ENCODE measurements at regions not wholly inside any gene's neighbourhood (a gene's known extent, or its start where the extent isn't known, plus 50 kb on each side); places are given as distances from the start of the nearest gene placed in this dataset.
"Not testable (repeated sequence)": the region's sequence is repeated elsewhere in the genome, so short reads cannot be mapped to it uniquely, and the experiment has no call there.

DNA sequence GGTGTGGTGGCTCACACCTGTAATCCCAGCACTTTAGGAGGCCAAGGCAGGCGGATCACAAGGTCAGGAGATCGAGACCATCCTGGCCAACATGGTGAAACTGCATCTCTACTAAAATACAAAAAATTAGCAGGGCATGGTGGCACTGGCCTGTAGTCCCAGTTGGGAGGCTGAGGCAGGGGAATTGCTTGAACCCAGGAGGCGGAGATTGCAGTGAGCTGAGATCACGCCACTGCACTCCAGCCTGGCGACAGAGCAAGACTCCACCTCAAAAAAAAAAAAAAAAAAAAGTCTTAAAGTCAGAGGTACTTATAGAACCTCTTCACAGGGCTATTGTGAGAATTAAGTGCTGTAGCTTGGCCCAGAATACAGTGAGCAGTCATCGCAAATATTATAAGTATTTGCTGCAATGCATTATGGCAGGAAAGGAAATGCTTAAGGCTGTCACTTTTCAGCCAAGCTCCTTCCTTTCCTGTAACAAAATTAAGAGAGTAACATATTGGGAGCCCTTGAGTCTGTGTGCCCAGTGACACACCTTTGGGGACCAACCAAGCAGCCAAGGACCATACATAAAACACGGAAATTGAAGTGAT, 110.9 kb upstream of the HAND1 start:
- DNase-seq (ENCODE audit: low read depth in 2 of 2): not testable (repeated sequence)

DNA sequence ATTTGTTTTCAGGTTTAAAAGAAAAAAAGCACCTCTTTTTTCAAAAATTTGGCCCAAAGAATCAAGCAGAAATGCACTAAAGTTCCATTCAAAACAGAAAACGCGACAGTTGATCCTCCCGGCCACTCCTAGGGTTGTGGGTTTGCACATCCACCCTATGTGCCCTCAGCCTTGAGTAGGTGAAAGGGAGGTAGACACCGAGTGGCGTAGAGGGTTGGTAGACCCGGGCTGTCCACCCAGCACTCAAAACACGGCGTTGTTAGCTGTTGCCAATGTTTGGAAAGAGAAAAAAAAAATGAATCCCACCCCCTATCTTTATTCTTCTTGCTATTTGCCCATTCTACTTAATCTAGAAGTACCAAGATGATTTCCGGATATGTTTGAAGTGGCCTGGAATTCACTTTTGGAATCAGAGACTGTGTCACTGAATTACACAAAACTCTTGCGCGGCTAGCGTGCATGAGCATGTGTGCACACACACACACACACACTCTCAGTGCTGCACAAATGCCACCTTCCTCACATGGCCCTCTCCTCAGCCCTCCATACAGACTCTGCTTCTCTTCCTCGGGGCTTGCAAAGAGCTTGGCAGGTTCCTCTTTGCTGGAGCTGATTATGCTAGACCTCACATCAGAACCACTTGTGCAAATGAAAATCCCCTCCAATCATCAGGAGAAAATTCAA, 110.2 kb upstream of the HAND1 start:
- DNase-seq (ENCODE audit: low read depth in 2 of 2): no peak

DNA sequence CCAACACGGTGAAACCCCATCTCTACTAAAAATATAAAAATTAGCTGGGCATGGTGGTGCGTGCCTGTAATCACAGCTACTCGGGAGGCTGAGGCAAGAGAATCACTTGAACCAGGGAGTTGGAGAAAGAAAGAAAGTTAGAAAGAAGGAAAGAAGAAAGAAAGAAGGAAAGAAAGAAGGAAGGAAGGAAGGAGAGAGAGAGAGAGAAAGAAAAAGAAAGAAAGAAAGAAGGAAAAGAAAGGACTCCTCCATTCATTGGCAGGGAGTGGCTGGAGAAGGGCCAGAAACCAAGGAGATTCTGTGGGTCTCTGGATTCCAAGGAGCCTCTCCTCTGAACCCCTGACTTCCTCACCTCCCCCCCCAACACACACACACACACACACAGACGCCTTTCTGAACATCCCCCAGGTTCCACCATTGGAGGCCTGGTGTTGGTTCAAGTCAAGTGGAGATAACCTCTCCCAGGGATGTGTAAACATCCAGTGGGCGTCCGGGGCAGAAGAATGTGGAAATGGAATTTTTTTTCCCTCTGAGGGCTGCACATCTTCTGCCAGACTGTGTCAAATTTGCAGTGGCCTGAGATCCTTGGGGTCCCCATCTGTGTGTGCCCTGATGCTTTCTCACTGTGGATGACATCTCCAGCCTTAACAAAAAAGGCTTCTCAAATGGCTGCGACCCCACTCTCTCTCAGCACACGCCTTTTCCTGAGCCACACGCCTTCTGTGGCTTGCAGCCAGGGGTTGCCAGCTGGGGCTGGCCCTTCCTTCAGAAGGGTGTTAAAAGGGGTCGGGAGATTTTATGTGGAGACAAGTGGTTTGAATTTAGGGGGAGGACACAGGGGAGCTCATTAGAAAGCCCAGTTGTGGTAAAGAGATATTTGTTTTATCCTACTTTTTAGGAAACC, 109.3 kb upstream of the HAND1 start:
- DNase-seq (ENCODE audit: low read depth in 2 of 2): no peak

DNA sequence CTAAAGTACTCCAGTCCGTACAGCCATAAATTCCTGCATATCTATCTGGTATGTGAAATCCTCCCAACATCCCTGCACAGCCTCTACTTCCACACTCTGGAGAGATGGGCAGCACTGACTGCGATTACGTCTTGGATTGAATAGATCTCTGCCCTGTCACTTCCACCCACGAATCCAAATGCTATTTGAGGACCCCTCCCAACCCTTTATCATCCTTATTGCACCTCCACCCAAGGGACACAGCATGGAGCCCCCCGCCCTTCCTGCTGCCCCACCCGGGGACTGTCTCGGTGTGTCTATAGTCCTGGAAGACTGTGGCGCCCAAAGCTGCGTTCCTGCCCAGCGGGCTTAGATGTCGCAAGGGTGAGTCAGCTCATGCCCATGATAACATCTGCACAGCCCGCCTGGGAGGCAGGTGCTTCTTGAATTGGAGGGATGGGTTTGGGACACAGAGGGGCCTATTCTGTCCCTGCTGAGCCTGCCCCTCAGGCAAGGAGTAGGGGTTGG, 105.7 kb upstream of the HAND1 start:
- no peak for DNase-seq (ENCODE audit: low read depth in 2 of 2)

DNA sequence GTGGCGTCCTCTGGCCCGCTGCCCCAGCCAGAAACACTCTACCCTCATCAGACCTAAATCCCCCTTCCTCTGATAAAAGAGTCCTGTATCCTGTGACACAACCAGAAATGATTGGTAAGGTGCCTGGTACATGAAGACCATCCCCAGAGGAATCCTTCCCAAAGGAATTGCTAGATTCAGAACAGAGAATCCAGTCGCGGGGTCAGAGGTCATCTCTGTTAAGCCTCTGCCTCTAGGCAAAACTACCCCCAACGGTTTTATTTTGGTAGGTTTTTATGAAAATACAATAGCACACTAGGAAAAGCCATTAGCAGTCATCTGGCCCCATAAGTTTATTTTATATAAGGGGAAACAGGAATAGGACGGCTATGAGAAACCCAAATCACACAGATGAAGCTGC, 102.4 kb upstream of the HAND1 start:
- no peak for DNase-seq (ENCODE audit: low read depth in 2 of 2)

DNA sequence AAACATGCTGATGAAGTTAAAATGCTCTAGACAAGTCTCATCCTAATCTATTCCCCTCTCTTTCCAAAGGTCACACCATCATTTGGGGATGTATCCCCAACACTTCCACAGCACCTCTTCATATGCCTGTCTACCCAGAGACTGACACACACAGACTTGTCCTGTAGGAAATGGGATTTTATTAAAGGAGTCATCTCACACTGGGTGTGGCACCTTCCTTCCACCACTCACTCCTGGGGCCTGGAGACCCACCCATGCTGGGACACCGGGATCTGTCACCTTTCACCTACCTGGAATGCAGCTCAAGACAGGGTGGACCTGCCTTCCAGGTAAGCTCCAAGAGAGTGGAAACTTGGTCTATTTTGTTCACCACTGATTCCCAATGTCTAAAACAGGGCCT, 99.4 kb upstream of the HAND1 start:
- no peak for DNase-seq (ENCODE audit: low read depth in 2 of 2)

DNA sequence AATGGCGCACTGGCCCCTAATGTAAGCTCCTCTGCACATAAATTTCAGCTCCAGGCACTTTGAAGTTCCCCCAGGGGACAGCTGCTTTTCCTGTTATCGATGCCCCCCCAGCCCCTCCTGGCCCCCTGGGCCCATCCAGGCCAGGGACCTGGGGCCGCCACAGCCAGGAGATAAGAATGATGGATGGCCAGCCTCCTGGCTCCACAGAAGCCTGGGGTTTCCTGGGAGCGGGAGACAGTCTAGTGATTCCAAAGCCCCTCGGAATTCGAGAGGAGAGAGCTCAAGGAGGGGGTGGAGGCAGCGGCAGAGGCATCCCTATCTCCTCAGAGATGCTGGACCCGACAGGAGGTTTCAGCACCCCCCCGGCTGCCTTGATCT, 98.4 kb upstream of the HAND1 start:
- DNase-seq (ENCODE audit: low read depth in 2 of 2): no peak

DNA sequence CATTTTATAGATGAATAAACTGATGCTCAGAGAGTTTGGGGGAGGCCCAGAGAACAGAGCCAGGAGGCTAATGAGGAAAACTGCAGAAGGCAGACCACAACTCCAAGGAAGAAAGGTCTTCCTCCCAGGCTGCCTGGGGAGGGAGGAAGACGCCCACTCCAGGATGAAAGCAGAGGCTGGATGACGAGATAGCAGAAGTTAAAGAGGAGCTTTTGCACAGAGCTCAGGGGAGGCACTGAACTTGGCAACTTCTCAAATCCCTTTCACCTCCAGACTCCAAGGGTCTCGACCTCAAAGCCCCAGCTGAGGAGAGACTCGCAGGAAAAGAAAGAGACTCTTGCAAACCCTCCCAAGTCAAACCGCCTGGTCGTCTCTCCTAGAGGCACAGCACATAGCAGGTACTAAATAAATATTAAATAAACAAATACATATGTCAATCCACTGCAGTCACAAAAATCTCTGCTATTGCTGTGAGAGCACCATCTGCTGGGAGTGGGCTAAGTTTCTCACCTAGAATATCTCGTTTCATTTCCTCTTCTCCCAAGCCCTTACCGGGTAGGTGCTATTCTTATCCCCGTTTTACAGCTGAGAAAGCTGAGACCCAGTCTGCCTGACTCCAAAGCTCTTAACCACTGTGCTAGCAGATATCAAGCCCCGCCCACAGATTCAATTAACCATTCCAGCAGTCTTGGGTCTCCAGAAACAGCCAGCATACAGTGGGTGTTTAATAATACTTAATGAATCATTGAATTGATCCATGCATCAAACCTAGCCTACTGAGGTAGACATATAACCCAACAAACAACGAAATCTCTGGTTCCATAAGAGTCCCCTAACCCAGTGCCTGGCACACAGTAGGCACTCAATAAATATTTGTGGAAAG, 97.8 kb upstream of the HAND1 start:
- no peak for DNase-seq (ENCODE audit: low read depth in 2 of 2)

DNA sequence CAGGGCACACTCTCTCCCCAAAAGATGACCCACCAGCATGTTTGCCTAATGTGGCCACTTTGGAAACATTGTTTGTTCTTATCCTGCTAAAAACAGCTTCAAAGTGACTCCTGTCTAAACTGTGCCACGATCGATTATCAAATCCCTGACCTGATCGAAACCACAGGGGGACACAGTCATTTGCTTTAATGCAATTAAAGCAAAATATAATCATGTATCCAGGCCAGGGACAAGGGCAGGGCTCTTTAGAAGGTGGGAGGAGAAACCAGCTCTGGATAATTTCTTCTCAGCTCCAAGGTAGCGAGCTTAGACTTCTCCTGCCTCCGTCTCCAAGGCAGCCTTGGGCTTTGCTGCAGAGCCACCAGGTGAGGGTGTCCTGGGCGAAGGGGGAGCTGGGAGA, 95.0 kb upstream of the HAND1 start:
- no peak for DNase-seq (ENCODE audit: low read depth in 2 of 2)

DNA sequence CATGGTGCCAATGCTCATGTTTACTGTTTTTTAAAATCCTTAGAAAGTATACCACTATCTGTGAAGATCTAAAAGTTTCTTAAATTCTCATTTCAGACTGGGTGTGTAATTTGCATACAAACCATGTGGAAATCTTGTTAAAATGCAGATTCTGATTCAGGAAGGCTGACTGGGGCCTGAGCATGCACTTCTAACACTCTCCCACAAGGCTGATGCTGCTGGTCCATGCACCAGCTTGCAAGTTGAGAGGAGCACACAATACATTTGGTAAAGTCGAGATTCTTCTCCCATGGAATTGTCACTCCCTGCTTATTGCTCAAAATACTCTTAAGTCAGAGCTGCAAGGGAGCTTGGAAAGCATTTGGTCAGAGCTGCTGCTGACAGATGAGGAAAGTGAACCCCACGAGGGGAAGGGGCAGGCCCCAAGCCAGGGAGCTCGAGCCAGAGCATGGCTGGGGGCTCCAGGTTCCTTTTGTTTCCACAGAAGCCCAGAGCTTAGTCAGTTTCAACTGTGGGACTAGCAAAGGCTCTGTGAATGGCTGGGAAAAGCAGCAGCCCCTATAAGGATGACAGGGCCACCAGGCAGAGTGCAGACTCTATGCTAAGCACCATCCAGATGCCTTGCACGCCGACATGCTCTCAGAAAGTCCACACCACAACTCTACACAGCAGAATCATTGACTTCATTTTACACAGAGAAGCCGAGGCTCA, 93.5 kb upstream of the HAND1 start:
- DNase-seq (ENCODE audit: low read depth in 2 of 2): no peak

DNA sequence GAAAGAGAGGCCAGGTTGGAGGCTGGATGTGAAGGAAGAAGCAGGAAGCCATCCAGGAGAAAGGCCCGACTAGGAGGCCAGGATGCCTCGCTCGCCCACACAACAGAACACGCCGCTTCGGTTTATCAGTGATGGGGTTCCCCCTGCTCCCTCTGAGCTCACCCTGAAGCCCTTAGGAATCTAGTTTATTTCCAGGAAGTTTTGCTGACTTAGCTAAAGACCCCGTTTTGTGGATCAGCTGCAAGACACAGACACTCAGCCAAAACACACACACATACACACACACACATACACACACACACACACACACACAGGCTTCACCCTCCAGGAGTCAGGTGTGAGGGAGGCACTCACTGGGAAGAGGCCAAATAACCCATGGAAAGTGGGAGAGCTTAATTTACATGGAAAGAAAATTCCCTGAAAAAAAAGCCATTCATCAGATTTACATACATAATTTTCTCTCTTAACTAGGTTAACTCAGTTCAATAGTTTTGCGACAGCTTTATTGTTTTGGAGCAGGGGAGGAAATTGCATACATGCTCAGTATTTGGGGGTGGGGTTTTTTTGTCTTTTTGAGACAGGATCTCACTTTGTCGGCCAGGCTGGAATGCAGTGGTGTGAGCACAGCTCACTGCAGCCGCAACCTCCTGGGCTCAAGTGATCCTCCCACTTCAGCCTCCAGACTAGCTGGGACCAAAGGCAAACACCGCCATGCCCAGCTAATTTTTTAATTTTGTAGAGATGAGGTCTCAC, 92.7 kb upstream of the HAND1 start:
- DNase-seq (ENCODE audit: low read depth in 2 of 2): no peak

DNA sequence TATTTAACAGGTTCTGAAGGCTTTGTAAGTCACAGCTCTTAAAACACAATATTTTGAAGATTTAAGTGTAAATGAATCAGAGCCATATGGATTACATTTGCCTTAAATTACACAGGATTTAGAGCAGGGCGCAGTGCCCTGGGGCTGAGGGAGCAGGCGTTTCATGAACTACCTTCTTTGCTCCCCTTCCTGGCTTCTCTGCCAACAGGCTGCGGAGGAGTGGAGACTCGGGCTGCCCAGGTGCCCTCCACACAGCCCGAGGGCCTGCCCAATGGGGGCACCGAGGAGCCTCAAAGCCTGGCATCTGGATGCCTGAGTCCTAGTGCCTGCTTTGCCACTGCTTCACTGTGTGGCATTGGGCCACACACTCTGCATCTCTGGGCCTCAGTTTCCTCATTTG, 90.6 kb upstream of the HAND1 start:
- DNase-seq (ENCODE audit: low read depth in 2 of 2): no peak

DNA sequence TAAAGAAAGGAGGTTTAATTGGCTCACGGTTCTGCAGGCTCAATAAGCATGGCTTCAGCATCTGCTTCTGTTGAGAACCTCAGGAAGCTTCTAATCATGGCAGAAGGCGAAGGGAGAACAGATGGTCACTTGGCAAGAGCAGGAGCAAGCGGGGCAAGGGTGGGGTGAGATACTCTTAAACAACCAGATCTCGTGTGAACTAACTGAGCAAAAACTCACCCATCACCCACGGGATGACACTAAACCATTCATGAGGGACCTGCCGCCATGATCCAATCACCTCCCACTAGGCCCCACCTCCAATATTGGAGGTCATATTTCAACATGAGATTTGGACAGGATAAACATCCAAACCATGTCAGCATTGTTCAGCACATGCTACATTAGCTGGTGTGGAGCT, 89.1 kb upstream of the HAND1 start:
- DNase-seq (ENCODE audit: low read depth in 2 of 2): no peak

DNA sequence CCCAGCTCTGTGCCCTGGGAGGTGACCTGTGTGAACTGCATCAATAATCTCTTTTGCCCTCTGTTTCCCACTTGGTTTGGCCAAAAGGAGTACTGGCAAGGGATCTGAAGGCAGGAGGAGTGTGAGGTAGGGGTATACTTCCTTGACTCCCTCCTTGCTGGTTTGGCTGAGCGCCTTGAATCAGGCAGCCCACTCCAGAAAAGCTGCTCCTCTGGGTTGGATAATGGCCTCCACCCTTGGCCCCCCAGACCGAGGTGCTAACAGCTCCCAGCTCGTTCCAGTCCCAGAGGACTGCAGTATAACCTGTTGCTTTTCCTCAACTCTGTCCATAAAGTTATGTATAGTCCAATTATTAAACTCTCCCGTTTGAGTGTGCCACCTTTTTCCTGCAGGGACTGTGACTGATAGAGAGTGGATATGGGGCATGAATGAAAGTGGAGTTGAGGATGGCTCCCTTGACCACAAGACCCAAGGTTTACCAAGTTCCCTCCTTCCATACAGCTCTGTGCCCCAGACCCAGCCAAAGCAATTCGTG, 88.2 kb upstream of the HAND1 start:
- DNase-seq (ENCODE audit: low read depth in 2 of 2): no peak

DNA sequence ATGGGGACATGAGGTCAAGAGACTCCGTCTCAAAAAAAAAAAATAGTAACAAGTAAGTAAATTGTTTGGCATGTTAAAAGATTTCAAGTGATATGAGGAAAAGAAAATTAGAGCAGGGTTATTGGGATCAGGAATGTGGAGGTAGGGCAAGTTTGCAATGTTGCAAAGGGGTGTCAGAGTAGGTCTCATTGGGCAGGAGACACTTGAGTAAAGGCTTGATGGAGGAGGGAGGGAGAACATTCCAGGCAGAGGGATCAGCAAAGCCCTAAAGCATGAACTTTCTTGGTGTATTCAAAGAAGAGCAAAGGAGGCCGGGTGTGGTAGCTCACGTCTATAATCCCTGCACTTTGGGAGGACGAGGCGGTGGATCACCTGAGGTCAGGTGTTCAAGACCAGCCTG, 87.1 kb upstream of the HAND1 start:
- DNase-seq (ENCODE audit: low read depth in 2 of 2): no peak

DNA sequence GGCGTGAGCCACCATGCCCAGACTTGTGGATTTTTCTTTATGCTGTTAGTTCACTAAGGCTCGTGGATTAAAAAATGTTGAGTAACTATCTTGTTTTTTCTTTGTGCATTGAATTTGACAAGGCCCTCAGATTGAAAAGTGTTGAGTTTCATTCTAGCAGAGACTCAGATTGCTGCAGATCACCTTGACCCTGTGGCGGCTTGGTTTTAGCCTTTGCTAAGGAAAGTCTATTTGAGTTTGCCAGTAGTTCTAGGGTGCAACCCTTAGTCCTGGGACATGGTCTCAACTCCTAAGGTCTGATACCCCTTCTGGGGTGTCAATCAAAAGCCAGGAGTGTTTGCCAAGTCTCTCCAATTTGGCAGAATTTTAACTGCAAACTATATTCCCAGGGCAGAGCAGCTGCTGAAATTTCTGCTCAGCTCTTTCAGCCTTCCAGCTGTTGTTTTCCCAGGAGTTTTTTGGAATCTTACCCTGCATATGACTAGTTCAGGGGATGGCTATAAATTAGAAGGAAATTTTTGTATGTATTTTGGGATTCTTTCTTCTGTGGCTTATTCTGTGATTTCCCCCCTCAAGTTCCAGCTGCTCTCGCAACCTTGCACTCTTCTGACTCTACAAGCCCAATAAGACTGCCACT, 84.3 kb upstream of the HAND1 start:
- DNase-seq (ENCODE audit: low read depth in 2 of 2): no peak

DNA sequence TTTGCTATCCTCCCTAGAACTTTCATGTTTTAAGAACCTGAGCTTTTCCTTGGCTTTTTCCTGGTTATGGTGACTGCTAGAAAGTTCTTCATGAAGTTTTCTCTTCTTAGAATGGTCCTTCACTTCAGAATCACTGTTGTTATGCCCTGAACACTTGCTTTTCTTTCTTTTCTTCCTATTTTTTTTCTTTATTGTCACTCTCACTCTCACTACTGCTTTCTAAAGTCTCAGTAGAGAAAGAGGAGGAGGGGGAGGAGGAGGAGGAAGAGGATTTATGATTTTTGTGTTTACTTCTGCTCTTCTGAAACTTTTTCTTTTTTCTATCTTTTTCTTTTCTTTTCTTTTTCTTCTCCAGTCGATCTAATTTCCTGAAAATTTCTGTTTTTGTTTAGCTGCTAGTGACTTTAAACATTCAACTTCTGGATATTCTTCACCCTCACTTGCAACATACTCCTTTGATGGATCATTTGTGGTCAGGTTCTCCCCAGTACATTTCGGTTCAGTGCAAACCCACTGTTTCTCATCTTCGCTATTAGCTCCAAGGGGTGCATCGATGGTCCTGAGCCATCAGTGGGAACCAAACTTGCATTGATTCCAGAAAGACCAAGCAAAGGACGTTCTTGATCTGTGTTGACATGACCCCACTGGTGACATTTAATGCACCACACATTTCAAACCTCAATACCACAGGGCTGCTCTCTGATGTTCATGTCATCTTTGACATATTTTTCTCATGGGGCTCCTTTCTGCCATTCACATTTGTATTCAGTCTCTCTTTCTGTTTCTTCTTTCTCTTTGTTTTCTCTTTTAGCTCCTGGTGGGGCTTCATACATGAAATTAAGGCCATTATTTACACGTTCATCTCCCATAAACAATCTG, 81.6 kb upstream of the HAND1 start:
- no peak for DNase-seq (ENCODE audit: low read depth in 2 of 2)

DNA sequence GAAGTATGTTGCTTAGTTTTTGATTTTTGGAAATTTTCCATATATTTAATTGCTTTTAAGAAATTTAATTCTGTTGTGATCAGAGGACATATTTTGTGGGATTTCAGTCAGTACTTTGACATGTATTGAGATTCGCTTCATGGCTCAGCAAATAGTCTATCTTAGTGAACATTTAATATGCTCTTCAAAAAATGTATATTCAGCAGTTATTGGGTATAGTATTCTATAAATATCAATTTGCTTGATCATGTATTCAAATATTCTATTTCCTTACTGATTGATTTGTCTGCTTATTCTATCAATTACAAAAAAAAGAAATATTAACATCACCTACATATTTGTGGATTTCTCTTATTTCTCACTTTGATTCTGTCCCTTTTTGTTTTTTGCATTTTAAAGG, 79.5 kb upstream of the HAND1 start:
- no peak for DNase-seq (ENCODE audit: low read depth in 2 of 2)

DNA sequence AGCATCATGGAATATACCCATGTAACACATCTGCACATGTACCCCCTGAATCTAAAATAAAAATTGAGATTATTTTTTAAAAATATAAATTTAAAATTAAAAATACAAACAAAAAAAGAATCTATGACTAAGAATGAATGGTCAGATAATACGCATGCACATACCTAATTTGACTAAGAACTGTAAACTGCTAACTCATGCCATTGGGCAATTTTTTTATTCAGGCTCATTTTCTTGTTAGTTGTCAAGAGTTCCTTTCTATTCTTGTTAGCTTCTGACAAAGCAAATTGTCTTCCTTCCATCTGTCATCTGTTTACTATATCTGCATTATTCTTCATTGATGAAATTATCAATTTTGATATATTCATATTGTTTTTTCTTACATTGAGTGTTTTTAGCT, 69.5 kb upstream of the HAND1 start:
- no peak for DNase-seq (ENCODE audit: low read depth in 2 of 2)

Data from fibroblast of skin of left biceps (primary cell).